LHCN-M2 (cell line): ENCODE measurements at regions not wholly inside any gene's neighbourhood (a gene's known extent, or its start where the extent isn't known, plus 50 kb on each side); places are given as distances from the start of the nearest gene placed in this dataset.
A peak's percentile ranks its signal among the peaks of the same experiment; 100 is the strongest.
"Not testable (repeated sequence)": the region's sequence is repeated elsewhere in the genome, so short reads cannot be mapped to it uniquely, and the experiment has no call there.

ENCODE experiments used
- DNase-seq: peaks from one replicate; pipeline ENCODE4 v3.0.0-alpha.2; 2012; ENCODE audit warnings: low read depth

- DNase-seq = no peak
Measured at GRCh38 chr1:219726480-219727272, 113.8 kb upstream of the ZC3H11B start.

- no peak for DNase-seq
Measured at GRCh38 chr1:219724440-219724839, 111.5 kb upstream of the ZC3H11B start.

GRCh38 chr1:219717536-219717935 is 104.6 kb upstream of the ZC3H11B start:
- no peak for DNase-seq

- no peak for DNase-seq
Measured at GRCh38 chr1:219716611-219717114, 103.8 kb upstream of the ZC3H11B start.

GRCh38 chr1:219713981-219714381 is 101.1 kb upstream of the ZC3H11B start:
- no peak for DNase-seq

GRCh38 chr1:219712506-219712905 is 99.6 kb upstream of the ZC3H11B start:
- no peak for DNase-seq

GRCh38 chr1:219710529-219711194 is 97.8 kb upstream of the ZC3H11B start:
- peak; percentile 14 for DNase-seq

- no peak for DNase-seq
Measured at GRCh38 chr1:219708919-219709543, 96.1 kb upstream of the ZC3H11B start.

- not testable (repeated sequence) for DNase-seq
Measured at GRCh38 chr1:219707885-219708284, 95.0 kb upstream of the ZC3H11B start.

- not testable (repeated sequence) for DNase-seq
Measured at GRCh38 chr1:219704331-219704730, 91.4 kb upstream of the ZC3H11B start.

- no peak for DNase-seq
Measured at GRCh38 chr1:219703368-219703639, 90.4 kb upstream of the ZC3H11B start.

- DNase-seq = no peak
Measured at GRCh38 chr1:219701476-219701875, 88.6 kb upstream of the ZC3H11B start.

- no peak for DNase-seq
Measured at GRCh38 chr1:219699870-219700269, 87.0 kb upstream of the ZC3H11B start.

GRCh38 chr1:219697682-219698081 is 84.8 kb upstream of the ZC3H11B start:
- DNase-seq = no peak

- DNase-seq = no peak
Measured at GRCh38 chr1:219692981-219693380, 80.1 kb upstream of the ZC3H11B start.

GRCh38 chr1:219689774-219690173 is 76.9 kb upstream of the ZC3H11B start:
- DNase-seq = no peak

- no peak for DNase-seq
Measured at GRCh38 chr1:219687779-219688178, 74.9 kb upstream of the ZC3H11B start.

- no peak for DNase-seq
Measured at GRCh38 chr1:219686171-219686570, 73.3 kb upstream of the ZC3H11B start.

GRCh38 chr1:219682788-219683187 is 69.9 kb upstream of the ZC3H11B start:
- no peak for DNase-seq

- no peak for DNase-seq
Measured at GRCh38 chr1:219681876-219682275, 69.0 kb upstream of the ZC3H11B start.

GRCh38 chr1:219676012-219676765 is 63.3 kb upstream of the ZC3H11B start:
- DNase-seq = no peak
